Esophagus muscularis mucosa (tissue), 4 donors: ENCODE measurements at regions not wholly inside any gene's neighbourhood (a gene's known extent, or its start where the extent isn't known, plus 50 kb on each side); places are given as distances from the start of the nearest gene placed in this dataset.

Source experiments
- CTCF ChIP-seq, 3 experiments: fragments of 200-600 bp in 2 of 3; fragments of 450-650 bp in 1 of 3; sonication (generic) in 2 of 3; IDR thresholded peaks; one replicate each; pipeline ENCODE4 v1.5.1; 2017 to 2019; ENCODE audit warnings: antibody characterized with exemption in 3 of 3, mild to moderate bottlenecking in 2 of 3, moderate library complexity in 1 of 3
- EP300 ChIP-seq: sonication (generic); formaldehyde crosslinking; IDR thresholded peaks from one replicate; pipeline ENCODE4 v1.6.1; 2017; ENCODE audit warnings: antibody characterized with exemption
- POLR2A ChIP-seq: fragments of 450-650 bp; IDR thresholded peaks from one replicate; pipeline ENCODE4 v1.6.1; 2017; ENCODE audit warnings: antibody characterized with exemption, moderate library complexity, mild to moderate bottlenecking, low read depth
- POLR2AphosphoS5 ChIP-seq, 2 donors: sonication (generic); formaldehyde crosslinking; IDR thresholded peaks; one replicate each; pipeline ENCODE4 v1.6.1; 2017; ENCODE audit warnings: antibody characterized with exemption in 2 of 2

DNA sequence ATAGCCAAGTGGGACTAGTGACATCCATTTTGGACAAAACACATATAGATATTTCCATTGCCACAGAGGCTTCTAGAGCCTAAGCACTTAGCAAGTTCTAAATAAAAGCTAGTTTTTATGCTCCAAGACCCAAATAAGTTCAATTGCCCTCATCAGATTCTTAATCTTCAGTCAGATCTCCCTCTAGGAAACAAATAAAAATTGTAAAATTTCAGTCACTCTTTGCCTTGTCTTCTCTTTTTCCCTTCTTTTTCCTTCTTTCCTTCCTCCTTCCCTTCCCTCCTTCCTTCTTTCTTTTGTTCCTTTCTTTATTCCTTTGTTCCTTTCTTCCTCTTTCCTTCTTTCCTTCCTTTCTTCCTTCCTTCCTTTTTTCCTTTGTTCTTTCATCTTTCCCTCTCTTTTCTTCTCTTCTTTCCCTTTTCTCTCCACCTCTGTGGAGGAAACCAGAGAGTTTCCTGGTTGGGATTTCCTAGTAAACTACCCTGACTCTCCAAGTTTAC is 68.8 kb upstream of the GADL1 start:
- TF ChIP-seq POLR2A (no peak), CTCF (IDR thresholded peaks at IDR 0.05) (no peak), EP300 (no peak), POLR2AphosphoS5 (IDR thresholded peaks at IDR 0.05) (no peak)
